NCI-H2171 (cell line): ENCODE measurements at regions not wholly inside any gene's neighbourhood (a gene's known extent, or its start where the extent isn't known, plus 50 kb on each side); places are given as distances from the start of the nearest gene placed in this dataset.

ENCODE experiments used
- DNase-seq: peaks from one replicate; lab custom pipeline; 2025; lab: John Stamatoyannopoulos, UW

- DNase-seq: no peak
Observed at GRCh38 chr15:62802612-62803011, 239.9 kb upstream of the TPM1 start.

- no peak for DNase-seq
Observed at GRCh38 chr15:62803856-62804400, 238.6 kb upstream of the TPM1 start.

DNA sequence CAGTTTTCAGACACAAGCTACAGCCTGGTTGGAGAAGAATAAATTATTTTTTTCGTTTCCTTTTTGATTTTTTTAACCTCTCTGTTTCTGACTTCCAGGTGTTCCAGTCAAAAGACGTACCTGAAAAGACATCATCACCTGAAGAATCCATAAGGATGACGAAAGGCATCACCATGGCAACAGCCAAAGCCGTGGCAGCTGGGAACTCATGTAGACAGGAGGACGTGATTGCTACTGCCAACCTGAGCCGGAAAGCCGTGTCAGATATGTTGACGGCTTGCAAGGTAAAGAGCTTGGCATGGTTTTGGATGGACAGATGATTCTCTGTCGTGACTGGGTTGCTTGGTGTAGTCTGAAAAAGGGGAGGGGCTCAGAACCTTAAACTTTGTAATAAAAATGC, 237.0 kb upstream of the TPM1 start:
- no peak for DNase-seq

- DNase-seq: no peak
Observed at GRCh38 chr15:62807539-62808130, 234.9 kb upstream of the TPM1 start.

DNA sequence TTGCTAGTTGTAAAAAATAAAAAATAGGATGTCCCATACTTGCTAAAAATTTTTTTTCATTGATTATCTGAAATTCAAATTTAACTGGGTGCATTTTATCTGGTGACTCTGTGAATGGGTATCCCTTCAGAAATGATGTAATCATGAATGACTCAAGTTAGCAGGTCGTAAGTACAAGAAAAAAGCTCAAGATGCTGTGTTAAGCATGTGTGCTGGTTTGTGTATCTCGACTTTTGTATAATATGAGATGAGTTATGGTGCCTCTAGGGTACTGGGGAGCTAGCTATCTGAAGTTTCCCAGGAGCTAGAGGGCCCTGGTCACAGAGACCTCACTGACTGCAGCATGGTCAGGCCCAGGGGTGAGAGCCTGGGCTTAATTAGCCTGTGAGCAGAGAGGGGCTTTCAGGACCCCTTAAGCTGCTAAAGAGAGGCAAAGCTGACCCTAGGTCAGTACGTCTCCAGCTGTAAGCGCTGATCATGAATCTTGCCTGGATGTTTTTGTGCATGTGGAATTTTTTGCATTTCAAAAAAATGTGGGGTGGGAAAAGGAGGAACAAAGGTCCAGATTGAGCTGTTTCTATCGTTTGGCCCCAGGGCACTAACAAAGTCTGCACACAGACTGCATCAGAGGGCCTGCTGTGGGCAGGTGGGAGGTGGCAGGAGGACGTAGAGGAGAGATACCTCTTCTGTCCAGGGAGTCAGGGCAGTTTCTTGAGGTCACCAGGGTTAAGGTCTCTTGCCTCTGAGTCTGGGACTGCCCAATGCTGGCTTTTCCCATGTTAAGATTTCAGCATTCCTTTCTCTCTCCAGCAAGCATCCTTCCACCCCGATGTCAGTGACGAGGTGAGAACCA, 233.2 kb upstream of the TPM1 start:
- no peak for DNase-seq

GRCh38 chr15:62809968-62810260, 232.6 kb upstream of the TPM1 start:
- DNase-seq: no peak

DNA sequence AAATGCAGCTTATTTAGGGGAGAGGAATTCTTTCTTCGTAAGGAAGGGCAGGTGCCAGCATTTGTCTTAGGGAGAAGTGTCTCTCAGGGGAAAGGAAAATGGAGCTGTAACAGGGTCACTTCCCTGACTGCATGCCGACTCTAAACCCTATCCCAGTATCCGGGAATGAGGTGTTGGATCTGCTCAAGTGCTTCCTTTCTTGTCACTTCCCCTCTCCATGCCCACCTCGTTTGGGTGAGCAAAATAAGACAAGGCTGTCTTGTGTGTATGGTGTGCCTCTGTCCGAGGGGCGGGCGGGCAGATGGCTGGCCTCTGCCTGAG, 230.1 kb upstream of the TPM1 start:
- no peak for DNase-seq

DNA sequence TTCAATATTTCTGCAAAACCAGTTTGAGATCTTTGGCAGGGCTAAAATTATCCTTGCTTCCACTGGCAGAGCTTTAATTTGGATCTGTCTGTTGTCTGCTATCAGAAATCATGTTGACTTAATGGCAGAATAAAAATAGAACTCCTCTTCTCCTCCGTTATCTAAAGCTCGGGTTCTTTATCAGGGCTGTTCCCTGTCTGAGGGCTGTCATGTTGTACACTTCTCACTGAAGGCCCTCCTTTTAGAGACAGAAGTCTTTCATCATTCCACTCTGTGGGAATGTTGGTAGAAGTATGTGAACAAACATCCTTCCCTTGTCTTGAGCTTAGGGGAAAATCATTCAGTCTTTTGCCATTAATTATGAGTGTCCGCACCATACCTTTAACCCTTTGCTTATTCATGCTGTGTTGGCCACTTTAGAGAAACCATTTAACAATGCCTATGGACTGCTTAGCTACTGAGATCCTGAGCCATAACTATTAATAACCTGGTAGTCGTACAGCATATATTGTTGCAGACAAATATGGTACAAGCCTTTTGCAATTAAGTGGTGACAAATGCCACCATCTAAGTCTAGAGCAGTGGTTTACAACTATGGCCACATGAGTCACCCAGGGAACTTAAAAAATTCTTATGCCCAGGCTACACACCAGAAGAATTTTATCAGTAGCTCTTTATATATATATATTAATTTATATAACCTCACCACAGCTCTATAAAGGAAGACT, 226.0 kb upstream of the TPM1 start:
- no peak for DNase-seq

- DNase-seq: no peak
Observed at GRCh38 chr15:62818691-62819090, 223.9 kb upstream of the TPM1 start.

GRCh38 chr15:62821384-62822131, 221.0 kb upstream of the TPM1 start:
- DNase-seq: no peak

DNA sequence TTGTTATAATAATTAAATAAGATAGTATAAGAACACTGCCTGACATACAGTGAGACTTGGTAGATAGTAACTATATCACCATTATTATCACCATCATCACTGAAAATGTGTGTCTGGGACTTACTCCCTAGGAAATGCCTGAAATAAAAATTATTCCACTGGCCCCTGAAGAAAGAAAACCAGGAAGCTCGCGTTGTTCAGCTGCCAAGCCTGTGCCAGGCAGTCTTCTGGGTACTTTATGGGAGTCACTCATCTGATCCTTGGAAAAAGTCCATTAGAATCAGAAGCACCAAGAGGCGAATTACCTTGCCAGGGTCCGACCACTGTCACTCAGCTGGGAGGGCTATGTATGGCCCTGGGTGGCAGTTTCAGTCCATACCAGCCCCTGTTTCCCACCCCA, 220.3 kb upstream of the TPM1 start:
- no peak for DNase-seq

DNA sequence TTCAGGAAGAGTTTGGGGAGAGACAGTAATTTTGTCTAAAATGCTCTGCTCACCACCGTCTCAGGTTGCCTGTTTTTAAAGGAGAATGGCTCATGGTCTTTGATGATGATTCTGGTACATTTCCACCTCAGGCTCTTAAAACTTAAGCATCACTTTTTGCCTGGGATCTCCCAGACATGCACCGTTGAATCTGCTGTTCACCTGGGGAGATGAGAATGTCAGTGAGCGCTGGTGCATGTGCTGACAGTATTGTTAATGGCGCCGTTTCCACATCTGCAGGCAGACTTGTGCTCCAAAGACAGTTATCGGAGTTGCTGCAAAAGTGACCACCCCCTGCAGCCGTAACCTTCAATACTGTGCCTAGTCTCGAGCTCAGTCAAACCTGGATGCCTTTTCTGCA, 219.0 kb upstream of the TPM1 start:
- DNase-seq: no peak

- DNase-seq: no peak
Observed at GRCh38 chr15:62824111-62825015, 218.2 kb upstream of the TPM1 start.

GRCh38 chr15:62825191-62825590, 217.4 kb upstream of the TPM1 start:
- DNase-seq: no peak

DNA sequence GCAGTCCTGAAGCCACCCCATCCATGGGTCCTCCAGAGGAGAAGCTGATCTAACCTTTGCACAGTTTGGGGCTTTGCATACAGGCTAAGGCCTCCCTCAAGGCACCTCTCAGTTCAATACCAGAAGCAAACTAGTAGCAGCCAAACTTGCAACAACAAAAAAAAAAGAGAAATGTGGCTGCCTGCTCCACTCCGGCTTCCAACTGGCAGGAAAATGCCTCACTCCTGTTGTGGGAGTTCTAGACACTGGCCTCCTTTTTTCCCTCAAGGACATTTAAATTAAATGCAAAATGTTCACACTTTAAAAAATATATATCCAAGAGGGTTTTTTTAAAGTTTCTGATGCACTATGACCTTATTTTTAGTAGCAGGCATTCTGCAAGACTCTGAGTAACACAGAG, 216.0 kb upstream of the TPM1 start:
- DNase-seq: no peak

DNA sequence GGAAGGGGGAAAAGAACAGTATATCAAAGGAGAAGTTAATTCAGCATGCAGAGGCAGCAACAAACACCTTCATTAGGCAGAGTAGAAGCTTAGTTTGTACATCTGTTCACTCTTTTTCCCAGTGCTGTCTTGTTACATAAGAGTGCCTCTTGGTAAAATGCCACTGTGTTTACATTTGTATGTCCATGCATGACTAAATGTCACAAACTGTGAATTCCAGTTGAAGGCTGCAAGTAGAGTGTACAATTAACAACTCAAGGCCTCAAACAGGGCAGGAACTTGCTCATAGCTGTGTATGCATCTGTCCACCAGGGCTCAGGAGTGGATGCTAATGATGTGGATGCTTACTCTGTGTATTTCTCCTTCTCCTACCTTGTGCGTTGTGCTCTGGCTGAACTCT, 214.2 kb upstream of the TPM1 start:
- no peak for DNase-seq

- DNase-seq: no peak
Observed at GRCh38 chr15:62832231-62832630, 210.3 kb upstream of the TPM1 start.

DNA sequence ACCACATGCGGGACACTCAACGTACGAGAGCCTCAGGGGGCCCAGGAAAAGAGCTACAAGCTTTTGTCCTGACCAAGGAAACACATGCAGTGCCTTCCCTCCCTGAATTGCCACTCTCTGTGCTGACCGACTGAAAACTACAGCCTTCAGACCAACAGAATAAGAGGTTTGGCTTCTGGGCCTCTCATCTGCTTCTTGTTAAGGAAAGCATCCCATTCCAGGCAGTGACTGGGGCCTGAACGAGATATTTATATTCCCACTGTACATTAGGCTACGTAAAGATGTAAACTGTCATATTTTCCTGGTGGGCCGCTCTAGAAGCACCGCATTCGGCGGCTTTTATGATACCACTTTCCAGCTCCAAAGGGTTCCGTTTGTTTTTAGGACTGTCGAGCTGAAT, 208.9 kb upstream of the TPM1 start:
- no peak for DNase-seq

GRCh38 chr15:62834686-62835329, 207.7 kb upstream of the TPM1 start:
- no peak for DNase-seq

DNA sequence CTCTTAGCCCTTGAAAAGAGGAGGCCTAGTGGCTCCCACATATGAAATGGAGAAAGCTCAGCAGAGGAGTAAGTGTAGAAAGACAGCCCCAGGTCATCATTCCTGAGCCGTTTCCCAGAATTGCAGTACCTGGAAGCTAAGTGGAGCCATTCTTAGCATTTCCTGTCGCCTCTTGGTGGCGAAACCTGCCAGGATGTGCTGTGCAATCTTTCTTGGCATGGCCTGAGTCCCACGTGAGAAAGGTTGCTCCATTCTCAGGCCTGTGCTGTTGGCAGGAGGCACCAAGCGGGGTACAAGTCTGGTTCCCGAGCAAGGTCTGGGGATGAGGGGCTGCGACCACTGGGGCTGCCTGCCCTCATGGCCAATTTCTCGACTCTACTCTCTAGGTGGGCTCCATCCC, 207.2 kb upstream of the TPM1 start:
- no peak for DNase-seq

DNA sequence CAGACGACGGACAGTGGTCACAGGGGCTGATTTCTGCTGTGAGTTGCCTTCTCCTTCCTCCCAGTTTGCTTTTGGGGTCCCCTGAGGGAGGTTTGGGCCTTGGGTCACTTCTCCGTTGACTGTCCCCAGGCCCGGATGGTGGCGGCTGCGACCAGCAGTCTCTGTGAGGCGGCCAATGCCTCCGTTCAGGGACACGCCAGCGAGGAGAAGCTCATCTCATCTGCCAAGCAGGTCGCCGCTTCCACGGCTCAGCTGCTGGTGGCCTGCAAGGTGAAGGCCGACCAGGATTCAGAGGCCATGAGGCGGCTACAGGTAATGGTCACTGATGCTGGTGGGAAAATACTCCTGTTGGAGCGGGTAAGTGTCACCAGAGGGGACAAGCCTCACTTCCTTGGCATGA, 206.8 kb upstream of the TPM1 start:
- no peak for DNase-seq
